LHCN-M2 (cell line): ENCODE measurements at regions not wholly inside any gene's neighbourhood (a gene's known extent, or its start where the extent isn't known, plus 50 kb on each side); places are given as distances from the start of the nearest gene placed in this dataset.
"Not testable (repeated sequence)": the region's sequence is repeated elsewhere in the genome, so short reads cannot be mapped to it uniquely, and the experiment has no call there.

Source experiments
- DNase-seq: peaks from one replicate; pipeline ENCODE4 v3.0.0-alpha.2; 2012; ENCODE audit warnings: low read depth

DNA sequence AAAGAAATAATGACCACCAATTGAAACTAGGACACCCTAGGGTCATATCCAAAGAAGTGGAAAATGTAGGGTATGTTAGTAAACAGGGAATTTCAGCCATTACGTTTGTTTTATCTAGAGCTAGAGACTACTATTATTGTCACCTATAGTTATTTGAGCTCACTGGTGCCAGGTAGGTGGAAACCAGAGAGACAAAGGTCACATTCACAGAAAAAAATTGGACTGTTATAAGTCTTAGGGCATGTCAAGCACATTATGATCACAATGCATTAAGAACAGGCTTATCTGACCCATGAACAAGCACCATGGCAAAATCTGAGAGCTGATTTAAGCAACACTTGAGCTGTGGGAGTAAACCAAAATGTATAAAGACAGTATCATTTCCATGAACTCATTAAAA, 530.1 kb upstream of the CITED2 start:
- DNase-seq, result no peak

GRCh38 chr6:139904158-139904533, 529.7 kb upstream of the CITED2 start:
- DNase-seq, result no peak

- DNase-seq, result no peak
These were observed 529.1 kb upstream of the CITED2 start for GRCh38 chr6:139903411-139904157.

GRCh38 chr6:139895205-139895793, 520.9 kb upstream of the CITED2 start:
- no peak for DNase-seq

- DNase-seq, result no peak
These were observed 519.8 kb upstream of the CITED2 start for GRCh38 chr6:139894271-139894670.

DNA sequence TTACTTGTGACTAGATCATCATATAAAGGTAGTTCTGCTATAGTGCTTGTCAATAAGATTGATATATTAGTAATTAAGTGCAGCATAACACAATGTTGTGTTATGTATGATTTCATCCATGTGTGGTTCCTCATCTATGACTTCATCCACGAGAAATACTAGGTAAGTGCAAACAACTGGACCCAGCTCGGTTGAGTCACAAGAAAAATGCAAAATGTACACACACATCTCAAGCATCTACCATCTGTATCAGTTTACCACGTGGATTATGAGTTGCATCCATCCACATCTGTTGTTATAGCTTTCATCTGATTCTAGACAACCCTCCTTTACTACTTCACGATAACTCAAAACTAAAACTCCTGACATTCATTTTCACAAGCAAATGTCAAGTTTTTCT, 517.0 kb upstream of the CITED2 start:
- peak; percentile 26 for DNase-seq

- DNase-seq, result no peak
These were observed 514.3 kb upstream of the CITED2 start for GRCh38 chr6:139888681-139889122.

DNA sequence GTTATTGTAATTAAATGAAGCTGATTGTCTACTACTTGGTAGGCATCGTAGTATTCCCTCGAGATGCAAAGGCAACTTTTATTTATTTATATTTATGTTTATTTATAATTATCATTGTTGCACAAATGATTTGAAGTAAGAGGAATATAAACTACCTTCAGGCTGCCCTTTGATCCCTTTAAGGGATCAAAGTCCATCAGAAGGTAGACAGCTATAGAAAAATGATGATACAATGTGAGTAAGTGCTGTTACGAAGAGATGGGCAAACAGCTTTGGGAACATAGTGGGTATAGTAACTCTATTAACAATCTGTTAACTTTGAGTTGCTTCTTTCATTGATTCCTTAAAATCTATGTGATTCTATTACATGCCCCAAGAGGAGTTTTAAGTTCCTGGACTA, 512.8 kb upstream of the CITED2 start:
- DNase-seq, result no peak

DNA sequence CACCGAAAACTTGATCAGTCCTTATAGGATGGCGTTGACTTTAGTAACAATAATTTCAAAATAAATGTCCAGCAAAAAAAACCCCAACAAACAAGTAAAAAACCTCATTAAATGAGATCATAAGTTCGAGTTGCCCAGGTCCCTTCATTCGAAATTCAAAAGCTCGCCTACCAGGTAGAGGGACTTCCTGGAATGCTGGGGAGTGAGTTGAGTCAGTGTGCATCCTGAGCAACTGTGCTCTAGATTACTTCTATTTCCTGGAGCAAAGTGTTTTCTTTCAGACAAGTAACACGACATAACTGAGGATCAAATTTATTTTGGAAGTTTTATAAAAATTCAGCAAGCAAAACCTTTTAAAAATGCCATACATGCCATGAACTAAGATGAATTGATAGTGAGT, 511.9 kb upstream of the CITED2 start:
- no peak for DNase-seq

- DNase-seq, result no peak
These were observed 511.5 kb upstream of the CITED2 start for GRCh38 chr6:139885909-139886308.

DNA sequence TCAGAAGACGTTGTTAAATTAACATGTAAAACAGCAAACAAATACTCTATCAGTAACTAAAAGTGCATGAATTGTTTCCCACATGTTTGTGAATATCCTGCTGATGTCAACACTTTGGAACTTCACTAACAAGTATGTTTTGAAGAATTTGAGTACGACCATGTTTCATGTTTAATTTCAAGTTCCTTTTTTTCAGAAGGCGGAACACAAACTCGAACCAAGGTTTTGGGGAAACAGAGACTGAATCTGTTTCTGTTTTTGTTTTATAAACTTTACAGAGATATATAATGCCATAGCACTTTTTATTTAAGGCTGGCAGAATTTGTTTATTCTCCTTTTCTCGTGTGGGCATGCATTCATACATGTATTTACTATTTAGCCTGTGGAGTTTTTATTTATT, 509.3 kb upstream of the CITED2 start:
- peak; percentile 23 for DNase-seq

DNA sequence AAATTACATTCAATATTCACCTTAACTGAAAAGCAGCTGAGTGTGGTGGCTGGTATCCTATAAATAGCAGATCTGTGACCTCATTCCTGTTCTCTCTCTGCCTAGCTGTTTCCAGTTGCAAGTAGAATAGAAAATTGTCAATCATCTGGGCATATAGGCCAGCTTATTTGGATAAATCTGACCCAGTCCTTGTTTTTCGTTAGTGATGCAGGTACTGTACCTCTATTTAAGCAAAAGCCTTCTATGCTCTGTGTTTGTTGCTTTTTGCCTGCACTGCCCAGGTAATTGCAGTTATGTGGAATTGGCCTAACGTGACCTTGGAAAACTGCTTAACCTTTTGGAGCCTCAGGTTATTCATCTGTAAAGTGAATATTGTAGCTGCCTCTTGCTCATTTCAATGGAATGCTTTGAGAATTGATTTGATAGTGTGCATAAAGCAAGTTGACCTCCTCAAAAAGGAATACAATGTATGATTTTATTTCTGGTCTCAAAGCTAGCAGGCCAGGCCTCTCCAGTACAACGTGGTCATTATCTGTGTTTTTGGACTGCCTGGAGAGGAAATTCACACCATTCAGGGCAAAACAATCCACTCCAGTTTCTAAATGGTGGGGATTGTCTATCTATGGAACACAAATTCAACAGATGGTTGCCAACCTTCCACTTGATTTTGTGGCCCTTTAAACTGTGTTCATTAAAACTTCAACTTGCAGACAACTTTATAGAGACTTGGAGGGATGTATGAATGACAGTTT, 508.7 kb upstream of the CITED2 start:
- peak; percentile 66 for DNase-seq

DNA sequence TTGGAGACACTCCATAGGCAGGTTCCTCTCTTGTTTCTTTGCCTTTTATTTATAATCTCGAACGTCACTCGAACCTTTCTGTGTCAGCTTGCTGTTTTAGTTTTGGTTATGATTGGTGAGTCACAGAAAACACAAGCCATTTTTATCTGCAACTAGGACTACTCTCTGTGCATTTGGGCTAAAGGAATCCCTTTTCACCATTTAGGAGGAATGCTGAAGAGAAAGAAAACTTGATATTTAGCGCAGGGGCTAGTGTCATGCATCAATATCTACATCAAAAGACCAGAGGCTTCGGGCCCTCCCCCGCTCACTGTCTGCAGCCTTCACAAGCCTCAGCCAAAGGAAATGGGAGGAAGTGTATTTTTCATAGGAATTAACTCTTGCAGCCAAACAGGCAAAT, 507.8 kb upstream of the CITED2 start:
- DNase-seq, result peak; percentile 62

GRCh38 chr6:139881728-139882211, 507.3 kb upstream of the CITED2 start:
- DNase-seq, result peak; percentile 74

- DNase-seq, result no peak
These were observed 506.8 kb upstream of the CITED2 start for GRCh38 chr6:139881236-139881635.

DNA sequence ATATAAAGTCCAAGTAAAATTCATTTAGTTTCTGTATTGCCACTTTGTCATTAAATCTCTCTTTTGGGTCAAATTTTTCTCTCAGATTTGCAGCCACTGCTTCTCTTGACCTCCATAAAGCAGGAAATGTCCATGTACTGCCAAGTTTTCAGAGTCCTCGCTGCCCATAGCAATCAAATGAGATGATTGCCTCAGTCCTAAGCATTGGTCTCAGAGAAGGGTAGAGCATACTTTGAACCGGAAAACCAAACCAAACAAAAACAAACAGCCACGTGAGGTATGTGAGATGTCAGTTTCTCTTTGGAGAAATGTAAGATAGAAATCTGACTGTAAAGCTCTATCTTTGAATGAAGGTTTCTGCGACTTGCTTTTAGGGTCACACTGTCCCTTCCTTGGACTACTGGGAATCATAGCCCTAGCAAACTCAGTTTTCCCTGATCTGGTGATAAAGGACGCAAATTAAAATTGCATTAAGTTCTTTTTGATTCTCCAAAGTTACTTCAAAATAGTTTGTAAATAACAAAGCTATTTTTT, 505.4 kb upstream of the CITED2 start:
- DNase-seq, result no peak

DNA sequence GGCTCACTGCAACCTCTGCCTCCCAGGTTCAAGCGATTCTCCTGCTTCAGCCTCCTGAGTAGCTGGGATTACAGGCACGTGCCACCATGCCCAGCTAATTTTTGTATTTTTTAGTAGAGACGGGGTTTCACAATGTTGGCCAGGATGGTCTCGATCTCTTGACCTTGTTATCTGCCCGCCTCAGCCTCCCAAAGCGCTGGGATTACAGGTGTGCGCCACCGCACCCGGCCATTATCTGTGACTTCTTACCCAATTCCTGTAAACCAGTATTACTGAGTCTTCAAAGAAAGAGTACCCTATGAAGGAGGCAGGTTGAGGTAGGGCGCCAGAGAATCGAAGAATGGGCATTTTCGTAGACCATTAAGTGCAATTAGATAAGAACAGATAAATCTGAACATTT, 504.8 kb upstream of the CITED2 start:
- not testable (repeated sequence) for DNase-seq

GRCh38 chr6:139877828-139878405, 503.5 kb upstream of the CITED2 start:
- DNase-seq, result no peak

GRCh38 chr6:139872665-139873064, 498.2 kb upstream of the CITED2 start:
- no peak for DNase-seq

- DNase-seq, result no peak
These were observed 497.5 kb upstream of the CITED2 start for GRCh38 chr6:139871803-139872510.

- no peak for DNase-seq
These were observed 496.8 kb upstream of the CITED2 start for GRCh38 chr6:139871165-139871710.
